ENCODE measurements at regions not wholly inside any gene's neighbourhood (a gene's known extent, or its start where the extent isn't known, plus 50 kb on each side); places are given as distances from the start of the nearest gene placed in this dataset.
"Not testable (repeated sequence)": the region's sequence is repeated elsewhere in the genome, so short reads cannot be mapped to it uniquely, and the experiment has no call there.

DNA sequence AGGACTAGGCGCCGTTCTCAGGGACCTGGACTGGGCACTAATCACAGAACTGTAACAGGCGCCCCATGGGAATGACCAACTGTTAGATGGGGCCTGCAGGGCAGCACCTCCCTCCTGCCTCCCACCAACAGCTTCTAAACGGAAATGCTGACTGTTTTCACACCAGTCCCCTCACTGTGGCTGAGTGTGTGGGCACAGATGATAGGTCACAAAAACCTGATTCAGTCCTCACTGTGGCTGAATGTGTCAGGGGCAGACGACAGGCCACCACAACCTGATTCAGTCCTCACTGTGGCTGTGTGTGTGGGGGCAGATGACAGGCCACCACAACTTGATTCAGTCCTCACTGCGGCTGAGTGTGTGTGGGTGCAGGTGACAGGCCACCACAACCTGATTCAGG, 1499.9 kb upstream of the USP9Y start:
- not testable (repeated sequence) for TF ChIP-seq CTCF (conservative IDR thresholded peaks at IDR 0.05; ENCODE audit: low read depth in 2 of 2); EZH2phosphoT487 (IDR thresholded peaks at IDR 0.05; ENCODE audit: unreplicated experiment); EZH2 (IDR thresholded peaks at IDR 0.05; ENCODE audit: low read depth, unreplicated experiment)
